GM23248 (cell line): ENCODE measurements at regions not wholly inside any gene's neighbourhood (a gene's known extent, or its start where the extent isn't known, plus 50 kb on each side); places are given as distances from the start of the nearest gene placed in this dataset.

Experiments used
- EZH2 ChIP-seq: fragments of 200-600 bp; sonication (generic); IDR thresholded peaks from 2 replicates; pipeline ENCODE4 v1.6.1; 2018; ENCODE audit warnings: antibody characterized with exemption, mild to moderate bottlenecking; ENCODE audit not compliant: insufficient read depth, poor library complexity, severe bottlenecking
- EZH2phosphoT487 ChIP-seq: fragments of 200-600 bp; sonication (generic); IDR thresholded peaks from 2 replicates; pipeline ENCODE4 v1.6.1; 2018; ENCODE audit warnings: antibody characterized with exemption, moderate library complexity, mild to moderate bottlenecking, low read depth; ENCODE audit not compliant: insufficient read depth

GRCh38 chr9:75483636-75484035, 395.3 kb downstream of the OSTF1 start:
- TF ChIP-seq EZH2: no peak
- no peak for TF ChIP-seq EZH2phosphoT487
